Mammary epithelial cell (primary cell): ENCODE measurements at regions not wholly inside any gene's neighbourhood (a gene's known extent, or its start where the extent isn't known, plus 50 kb on each side); places are given as distances from the start of the nearest gene placed in this dataset.

Source experiments
- CTCF ChIP-seq, 2 donors: IDR thresholded peaks in 1 of 2; conservative IDR thresholded peaks in 1 of 2; 2 replicates each; pipeline ENCODE4 v1.5.1; 2011 to 2012; ENCODE audit warnings: inconsistent platforms in 2 of 2, low read length in 2 of 2, mild to moderate bottlenecking in 2 of 2, control low read depth in 1 of 2, low read depth in 1 of 2; ENCODE audit not compliant: insufficient read depth in 1 of 2; ENCODE audit errors: extremely low read depth in 1 of 2
- EZH2 ChIP-seq: IDR thresholded peaks from 2 replicates; pipeline ENCODE4 v1.6.1; 2012; ENCODE audit warnings: low read length, inconsistent platforms, borderline replicate concordance

- TF ChIP-seq CTCF (conservative IDR thresholded peaks at IDR 0.05 in 1 of 2, IDR thresholded peaks at IDR 0.05 in 1 of 2; ENCODE audit: extremely low read depth in 1 of 2, insufficient read depth in 1 of 2, low read depth in 1 of 2, low read length in 2 of 2): no peak
- TF ChIP-seq EZH2: no peak
Measured at GRCh38 chr2:17163638-17164037, 354.6 kb downstream of the RAD51AP2 start.
